Myocyte (in vitro differentiated cells): ENCODE measurements at regions not wholly inside any gene's neighbourhood (a gene's known extent, or its start where the extent isn't known, plus 50 kb on each side); places are given as distances from the start of the nearest gene placed in this dataset.
A peak's percentile ranks its signal among the peaks of the same experiment; 100 is the strongest.
"Not testable (repeated sequence)": the region's sequence is repeated elsewhere in the genome, so short reads cannot be mapped to it uniquely, and the experiment has no call there.

Experiments used
- DNase-seq: peaks from one replicate; pipeline ENCODE4 v3.0.0-alpha.2; 2012; ENCODE audit warnings: low read depth

DNA sequence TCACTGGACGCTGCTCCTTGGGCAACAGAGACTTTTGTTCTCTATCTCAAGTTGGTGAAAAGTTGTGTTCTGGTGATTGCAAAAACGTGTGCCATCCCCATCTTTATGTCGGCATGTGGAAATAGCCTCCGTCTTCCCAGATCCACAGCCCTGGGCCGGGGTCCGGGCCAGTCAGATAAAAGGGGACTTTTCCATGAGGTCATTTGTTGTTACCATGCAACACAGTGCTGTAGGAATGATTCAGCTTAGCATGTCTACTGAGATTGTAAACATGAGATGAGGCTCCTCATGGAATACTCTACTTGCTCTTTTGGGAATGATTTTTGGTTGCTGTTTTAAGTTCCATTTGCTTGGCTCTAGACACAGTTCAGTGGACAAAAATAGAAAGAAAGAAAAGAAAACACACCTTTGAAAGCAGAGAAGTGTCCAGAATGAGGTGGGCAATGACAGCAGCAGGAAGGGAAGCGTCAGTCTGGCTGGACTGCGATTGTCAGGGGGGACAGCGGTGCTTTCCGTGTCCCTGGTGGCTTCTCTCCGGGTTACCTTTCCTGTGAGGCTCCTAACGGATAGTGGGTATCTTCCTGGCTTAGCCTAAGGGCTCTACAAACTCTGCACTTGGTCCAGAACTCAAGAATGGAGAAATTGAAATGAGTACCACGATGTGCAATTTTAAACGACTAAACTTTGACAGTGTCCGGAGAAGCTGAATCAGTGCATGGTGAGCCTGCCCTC is 91.6 kb downstream of the TEX29 start:
- DNase-seq: no peak

DNA sequence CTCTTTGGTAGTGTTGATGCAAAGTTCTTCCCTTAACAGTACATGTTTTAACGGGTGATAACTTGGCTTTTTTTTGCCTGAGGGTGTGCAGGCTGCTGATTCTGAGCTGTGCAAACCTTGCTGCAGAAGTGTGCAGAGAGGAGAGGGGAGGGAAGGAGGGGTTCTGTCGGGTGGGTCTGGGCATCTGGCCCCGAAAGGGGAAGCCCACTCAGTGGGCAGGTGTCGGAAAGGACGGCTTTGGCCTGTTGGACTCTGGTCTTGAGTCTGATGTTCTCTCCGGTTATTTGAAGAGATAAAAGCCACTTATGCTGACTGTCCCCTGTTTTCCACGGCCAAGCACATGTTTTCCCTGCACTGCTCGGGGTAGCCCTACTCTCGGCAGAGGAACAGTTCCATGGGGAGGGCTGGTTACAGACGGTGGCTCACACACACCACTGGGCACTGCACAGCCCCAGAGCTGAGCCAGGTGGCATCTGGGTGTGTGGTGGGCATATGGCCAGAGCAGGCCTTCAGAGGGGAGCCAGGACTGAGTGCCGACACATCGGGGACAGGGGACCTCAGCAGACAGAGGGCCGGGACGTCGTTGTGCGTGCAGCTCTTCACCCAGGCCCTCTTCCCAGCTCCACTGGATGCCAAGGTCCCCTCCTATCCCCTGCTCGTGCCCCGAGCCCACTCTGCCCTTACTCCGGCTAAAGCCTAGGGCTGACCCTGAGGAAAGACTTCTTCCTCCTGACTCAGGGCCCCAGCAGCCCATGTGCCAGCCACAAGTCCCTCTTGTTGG is 93.2 kb downstream of the TEX29 start:
- no peak for DNase-seq

DNA sequence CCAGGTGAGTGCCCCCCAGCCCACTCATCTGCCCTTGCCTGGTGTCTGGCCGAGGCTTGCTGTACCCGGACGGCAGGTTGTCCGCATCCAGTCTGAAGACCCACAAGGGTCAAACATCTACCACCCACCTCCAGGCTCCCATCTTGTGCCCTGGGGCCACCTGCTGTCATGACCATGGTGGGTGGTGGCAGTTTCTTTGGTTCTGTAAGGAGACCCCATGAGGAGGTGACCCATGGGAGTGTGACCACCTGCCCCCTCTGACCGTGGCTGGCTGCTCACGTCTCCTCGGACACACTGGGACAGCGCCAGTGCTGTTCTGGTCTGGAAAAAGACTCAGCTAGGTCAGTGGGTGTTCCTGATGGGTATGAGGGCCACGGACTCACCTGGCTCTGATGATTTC is 93.9 kb downstream of the TEX29 start:
- no peak for DNase-seq

DNA sequence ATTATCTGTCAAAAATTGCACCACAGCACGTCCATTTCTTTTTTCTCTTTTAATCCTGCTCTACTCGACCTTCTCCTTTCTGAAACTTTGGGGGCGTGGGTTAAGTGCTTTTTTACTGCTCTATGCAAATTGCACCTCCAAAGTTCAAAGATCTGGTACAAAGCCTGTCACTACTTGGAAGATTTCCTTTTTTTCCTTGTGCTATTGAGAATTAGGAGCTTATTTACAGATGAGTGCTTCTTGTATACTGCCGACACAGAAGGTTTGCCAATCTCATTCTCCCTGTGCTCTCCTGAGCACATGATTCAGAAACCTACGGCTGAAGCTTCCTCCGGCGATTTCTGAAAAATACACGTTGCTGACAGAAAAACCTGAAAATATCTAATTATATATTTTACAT is 94.8 kb downstream of the TEX29 start:
- DNase-seq: no peak

DNA sequence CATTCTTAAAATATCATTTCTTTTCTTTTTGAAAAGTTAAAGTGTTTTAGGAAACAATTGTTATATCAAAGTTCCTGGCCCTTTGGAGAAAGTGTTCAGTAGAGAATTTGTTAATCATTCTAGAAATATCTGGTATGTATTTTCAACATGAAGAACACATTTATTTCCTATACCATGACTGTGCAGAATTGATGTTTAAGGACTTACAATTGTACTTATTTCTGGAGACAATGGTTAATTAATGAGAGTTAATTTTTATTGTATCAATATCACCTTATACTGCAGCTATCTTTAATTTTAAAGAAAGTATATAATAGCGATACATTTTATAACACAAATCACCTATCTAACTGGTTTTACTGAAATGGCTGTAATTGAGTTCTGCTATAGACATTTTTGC is 95.3 kb downstream of the TEX29 start:
- no peak for DNase-seq

DNA sequence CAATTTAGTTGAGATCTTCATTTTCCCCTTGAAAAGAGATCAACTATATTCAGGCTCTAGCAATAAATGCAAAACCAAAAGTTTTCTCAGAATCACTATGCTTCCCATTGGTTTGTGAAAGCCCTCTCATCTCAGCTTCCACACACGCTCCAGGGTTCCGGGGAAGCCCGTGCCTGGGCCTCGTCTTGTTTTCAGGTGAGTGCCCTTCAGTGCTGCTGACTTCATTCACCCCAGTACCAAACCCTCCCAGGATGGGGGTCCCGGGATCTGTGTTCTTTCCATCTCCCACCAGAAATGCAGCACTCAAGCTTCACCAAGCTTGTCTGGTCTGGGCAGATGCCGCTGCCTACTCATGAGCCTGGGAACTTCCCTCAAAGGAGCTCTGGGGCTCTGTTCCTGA is 97.7 kb downstream of the TEX29 start:
- no peak for DNase-seq

DNA sequence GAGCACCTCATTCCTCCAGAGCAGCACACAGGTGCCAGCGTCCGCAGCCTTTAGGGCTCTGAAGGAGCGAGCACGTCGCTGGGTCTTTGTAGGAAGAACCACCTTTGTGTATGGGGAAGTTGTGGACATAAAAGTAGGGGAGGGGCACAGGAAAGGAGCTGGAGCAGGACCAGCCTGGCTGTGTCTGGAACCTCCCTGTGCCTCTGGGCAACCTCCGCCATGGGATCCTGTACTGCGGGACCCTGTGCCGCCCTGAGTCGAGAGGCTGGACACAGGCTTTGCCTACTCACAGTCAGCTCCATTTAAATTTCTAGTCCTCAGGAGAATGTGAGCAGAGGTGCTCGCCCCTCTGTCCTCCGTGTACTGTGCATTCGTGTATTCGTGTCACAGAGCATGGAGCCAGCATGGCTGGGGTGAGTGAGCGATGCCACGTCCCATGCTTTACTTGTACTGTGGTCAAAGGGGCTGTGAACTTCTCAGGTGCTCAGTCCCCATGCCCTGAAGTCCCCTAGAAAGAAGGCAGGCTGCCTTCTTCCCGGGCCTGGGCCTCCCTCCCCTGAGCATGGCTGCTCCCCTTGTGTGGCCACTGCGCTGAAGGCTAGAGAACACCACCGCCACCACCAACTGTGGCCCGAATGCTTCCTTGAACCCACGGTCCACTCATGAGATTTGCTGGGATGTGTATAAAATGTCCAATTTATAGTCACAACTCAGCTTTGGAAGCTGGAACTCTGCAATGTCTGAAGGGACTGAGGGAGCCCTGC is 99.9 kb downstream of the TEX29 start:
- DNase-seq: no peak

DNA sequence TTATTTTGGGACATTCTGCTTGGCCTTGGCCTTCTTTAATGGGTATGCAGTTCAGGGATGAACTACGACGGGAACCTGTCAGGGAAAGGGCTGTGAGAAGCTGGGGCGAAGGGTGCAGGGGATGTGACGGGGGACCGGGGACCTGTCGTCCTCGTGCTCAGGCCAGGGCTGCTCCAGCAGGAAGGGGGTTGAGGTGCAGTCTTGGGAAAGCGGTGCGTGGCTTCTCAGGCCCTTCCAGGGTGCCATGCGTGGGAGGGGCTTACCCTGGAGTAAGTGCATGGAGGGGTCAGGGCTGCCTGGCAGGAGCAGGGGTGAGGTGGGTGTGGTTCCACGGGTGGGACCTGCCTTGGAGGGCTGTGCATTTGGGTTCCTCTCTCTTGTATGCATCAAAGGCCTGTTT is 100.8 kb downstream of the TEX29 start:
- no peak for DNase-seq

DNA sequence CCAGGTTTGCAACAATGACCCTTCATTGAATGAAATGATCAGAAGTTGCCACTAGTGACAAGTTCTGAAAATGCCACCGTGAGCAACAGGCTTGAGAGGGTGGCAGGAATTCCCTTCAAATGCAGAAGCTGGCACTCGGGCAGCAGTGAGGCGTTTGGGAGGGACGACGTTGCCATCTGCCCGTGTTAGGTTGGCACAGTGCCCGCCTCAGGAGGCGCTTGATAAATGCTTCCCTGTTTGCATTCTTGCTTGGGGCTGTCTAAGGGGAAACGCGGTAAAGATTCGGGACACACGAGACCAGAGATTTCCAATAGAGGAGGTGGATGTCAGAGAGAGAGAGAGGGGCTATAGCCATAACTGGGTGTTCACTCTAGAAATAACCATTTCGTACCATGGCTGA is 101.9 kb downstream of the TEX29 start:
- DNase-seq: no peak

DNA sequence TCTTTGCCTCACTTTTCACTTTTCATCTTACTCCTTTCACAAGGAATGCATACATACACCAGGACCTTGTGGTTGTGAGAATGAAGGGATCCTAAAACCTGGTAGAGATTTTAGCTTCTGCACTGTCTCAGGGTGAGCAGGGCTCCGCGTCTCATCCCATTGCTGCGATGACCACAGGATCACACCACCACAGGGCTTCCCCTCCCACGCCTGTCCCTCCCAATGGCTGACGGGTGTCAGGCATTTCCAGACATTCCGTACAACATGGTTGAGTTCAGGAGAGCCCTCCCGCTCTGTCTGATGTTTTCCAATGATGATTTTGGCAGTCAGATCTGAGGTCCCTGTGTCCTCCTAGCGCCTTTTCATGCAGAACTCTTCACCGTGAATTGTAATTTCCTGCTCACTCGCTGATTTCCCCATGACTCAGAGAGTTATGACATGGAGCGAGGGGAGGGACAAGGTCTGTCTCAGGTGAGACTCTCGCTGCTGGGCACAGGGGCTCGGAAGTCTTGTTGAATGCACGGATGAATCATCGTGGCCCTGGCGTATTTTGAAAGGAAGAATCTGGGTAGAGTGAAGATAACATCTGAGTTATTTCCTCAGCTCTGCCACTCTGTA is 102.8 kb downstream of the TEX29 start:
- no peak for DNase-seq

DNA sequence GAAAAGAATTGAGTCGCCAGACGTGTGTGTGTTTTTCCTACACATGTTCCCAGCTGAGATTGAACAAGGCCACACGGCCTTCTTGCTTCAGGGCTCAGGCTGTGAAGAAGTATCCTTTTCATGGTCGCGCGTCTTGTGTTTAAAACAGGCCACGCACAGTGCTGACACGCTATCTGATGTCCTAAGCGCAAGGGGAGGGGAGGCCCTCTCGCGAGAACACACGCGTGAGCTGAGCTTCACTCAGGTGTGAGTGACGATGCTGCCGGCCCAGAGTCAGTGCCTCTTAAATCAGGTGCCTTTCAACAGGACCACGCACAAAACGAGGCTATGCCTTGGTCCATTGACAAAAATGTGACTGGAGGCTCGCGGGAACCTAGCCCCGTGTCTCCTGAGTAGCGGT is 103.7 kb downstream of the TEX29 start:
- DNase-seq: no peak

DNA sequence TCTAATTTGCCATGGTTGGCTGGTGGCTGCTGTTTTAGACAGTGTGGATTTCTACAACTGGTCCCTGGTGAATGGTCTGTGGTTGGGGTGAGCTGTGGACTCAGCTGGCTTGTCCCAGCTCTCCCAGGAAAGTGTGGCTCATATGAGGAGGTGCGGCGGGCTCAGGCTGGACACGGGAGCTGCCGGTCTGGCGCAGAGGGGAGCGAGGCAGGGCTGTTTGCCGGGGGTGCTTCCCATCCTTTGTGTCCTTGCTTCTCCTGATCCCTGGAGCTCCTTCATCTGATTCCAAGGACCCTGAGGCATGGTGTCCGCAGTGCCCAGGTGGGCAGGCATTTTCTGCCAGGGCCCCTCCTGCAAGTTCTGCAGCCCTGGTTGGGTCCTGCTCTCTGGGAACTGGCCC is 104.9 kb downstream of the TEX29 start:
- no peak for DNase-seq

DNA sequence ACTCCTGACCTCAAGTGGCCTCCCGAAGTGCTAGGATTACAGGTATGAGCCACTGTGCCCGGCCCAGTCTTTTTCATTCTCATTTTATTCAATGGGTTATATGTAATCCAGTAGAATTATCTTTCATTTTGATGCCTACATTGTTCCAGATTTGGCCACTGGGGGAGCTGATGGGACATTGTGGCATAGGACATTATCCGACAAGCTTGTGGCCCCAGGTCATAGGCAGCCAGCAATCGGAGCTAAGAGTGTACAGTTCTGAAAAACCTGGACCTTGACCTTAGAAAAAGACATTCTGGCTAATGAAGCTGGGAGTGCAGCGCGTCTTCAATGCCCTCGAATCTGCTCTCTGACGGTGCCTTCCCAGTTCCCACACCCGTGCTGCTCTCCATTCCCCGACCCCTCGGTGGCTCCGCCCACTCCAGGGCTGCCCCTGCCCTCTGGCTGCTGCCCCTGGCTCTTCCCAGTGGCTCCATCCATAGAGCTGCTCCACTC is 108.7 kb downstream of the TEX29 start:
- peak; percentile 46 for DNase-seq

DNA sequence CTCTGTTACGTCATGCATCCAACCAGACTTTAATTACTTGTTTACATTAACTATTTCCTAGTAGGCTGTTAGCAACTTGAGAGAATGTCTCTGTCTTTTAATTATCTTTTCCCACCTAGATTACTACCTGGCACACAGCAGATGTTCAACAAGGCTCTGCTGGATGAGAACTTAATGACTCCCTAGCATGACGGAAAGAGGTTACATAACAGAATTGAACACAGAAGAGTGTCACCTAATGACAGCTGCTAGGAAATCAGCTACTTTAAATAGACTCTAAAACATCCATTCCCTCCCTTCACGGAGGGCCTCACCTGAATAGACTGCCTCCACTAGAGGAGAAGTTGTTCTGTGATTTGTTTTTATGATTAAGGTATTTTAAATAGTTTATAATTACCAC is 110.8 kb downstream of the TEX29 start:
- DNase-seq: no peak

DNA sequence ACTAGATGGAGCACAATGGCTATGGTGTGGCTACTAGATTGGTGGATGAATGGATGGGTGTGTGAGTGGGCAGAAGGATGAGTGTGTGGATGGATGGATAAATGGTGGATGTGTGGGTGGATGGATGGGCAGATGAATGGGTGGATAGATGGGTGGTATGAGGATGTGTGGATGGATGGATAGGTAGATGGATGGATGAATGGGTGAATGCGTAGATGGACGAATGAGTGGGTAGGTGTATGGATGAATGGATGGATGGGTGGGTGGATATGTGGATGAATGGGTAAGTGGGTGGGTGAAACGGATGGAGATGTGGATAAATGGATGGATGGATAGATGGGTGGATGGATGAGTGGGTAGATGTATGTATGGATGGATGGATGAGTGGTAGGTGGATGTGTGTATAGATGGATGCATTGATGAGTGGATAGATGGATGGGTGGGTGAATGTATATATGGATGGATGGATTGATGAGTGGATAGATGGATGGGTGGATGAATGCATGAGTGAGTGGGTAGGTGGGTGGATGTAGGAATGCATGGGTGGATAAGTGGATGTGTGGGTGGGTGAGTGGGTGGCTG is 114.2 kb downstream of the TEX29 start:
- DNase-seq: no peak

DNA sequence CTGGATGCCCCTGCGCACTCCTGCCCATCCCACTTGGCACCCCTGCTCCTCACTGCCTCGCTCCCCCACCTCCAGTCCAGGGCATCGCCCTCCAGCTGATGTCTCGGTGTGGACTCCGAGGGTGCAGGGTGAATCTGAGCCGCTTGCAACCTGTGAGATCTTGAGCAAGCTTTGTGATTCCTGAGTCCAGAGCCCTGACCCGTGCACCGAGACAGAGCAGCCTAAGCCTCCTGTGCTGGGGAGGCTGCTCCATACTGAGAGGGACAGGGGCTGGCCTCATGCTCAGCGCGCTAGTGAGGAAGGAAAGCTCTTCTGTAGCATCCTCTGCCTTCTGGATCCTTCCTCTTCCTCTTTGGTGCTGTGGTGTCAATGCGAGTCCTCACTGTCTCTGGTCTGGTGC is 116.0 kb downstream of the TEX29 start:
- DNase-seq: no peak

DNA sequence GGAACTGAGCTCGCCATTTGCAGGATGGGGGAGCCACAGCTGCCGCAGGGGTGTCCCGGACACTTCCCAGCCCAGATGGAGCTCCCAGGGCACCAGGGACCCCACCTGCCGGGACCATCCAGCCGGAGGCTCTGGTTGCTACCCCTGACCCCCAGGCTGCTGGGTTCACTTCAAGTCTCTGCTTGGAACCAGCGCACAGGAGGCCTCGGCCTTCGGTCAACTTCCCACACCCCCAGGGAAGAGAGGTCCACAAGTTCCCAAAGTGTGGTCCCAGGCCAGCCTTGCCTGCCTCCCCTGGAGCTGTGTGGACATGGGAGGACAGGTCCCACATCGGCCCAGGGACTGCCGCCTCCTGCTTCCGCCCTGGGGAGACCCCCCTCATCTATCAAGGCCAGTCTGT is 117.0 kb downstream of the TEX29 start:
- no peak for DNase-seq

DNA sequence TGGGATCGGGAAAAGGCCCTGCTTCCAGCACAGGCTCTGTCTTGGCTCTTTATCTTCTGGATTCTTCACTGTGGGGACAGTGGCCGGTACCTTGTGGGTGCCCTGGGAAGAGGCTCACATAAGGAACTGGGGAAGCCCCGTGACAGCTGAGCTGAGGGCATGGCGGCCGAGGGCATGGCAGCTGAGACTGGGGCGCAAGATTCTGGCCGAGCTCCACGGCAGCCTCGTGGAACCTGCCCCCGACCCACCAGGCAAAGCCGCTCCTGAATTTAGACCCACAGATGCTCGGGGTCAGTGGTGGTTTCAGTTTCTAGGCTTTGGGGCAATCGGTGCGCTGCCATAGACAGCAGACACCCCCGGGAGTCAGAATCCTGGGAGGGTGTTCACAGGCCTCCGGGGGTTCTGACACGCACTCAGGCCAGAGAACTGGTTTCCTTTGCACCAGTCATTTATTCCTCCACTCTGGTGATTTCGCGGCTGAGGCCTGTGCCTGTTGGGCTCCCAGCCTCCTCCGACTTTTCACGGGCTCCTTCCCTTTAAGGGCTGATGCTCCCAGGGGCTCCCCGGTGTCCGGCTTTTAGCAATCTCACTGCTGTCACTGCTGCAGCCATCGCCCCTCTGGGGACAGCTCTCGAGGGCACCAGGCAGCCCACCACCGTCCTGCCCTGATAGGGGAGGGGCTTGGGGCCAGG is 117.6 kb downstream of the TEX29 start:
- DNase-seq: peak; percentile 5

DNA sequence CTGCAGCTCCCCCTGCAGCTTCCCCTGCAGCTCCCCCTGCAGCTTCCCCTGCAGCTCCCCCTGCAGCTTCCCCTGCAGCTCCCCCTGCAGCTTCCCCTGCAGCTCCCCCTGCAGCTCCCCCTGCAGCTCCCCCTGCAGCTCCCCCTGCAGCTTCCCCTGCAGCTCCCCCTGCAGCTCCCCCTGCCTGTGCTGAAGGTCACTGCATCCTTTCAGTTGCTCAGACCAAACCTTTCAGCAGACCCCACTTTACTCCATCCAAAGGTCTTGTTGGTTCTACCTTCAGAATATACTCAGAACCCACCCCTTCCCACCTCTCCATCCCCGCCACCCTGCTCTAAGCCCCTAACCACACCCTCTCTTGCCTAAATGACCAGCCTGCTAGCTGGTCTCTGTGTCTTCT is 120.0 kb downstream of the TEX29 start:
- DNase-seq: not testable (repeated sequence)

DNA sequence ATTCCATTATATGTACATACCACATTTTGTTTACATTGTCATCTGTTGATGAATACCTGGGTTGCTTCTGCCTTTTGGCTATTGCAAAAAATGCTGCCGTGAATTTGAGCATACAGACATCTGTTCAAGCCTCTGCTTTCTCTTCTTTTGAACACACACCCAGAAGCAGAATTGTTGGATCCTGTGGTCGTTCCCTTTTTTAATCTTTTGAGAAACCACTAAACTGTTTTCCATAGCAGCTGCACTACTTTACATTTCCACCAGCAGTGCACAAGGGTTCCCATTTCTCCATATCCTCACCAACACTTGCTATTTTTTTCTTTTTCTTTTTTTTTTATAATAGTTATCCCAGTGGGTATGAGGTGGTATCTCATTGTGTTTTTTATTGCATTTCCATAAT is 123.5 kb downstream of the TEX29 start:
- no peak for DNase-seq

DNA sequence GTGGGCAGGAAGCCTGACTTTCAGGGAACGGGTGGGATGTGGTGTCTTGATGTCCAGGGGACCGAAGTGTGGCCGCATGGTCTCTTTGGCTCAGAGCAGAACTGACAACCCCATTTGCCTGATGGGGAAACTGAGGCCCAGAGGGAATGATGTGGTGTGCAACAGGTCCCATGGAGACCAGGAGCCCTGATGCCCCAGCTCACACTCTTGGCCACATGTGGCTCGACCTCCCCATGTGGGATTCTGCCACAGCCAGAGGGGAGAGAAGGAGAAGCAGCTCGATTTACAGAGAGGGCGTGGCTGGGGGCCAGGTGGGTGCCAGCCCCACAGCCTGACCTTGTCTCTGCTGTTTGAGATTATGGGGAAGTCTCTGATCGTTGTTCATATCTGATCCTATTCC is 128.1 kb downstream of the TEX29 start:
- DNase-seq: no peak
